Testis (tissue), 2 donors: ENCODE measurements at regions not wholly inside any gene's neighbourhood (a gene's known extent, or its start where the extent isn't known, plus 50 kb on each side); places are given as distances from the start of the nearest gene placed in this dataset.

ENCODE experiments used
- DNase-seq: peaks from one replicate; pipeline ENCODE4 v3.0.0-alpha.2; 2019
- H3K27ac ChIP-seq, 2 donors: fragments of 200-600 bp; sonication (generic); one replicate each; pipeline ENCODE4 v1.5.1; 2019
- H3K27me3 ChIP-seq: fragments of 200-600 bp; sonication (generic); one replicate; pipeline ENCODE4 v1.5.1; 2019
- H3K36me3 ChIP-seq: fragments of 200-600 bp; sonication (generic); one replicate; pipeline ENCODE4 v1.5.1; 2017; ENCODE audit warnings: low read depth; ENCODE audit errors: missing control alignments
- H3K4me1 ChIP-seq: fragments of 200-600 bp; sonication (generic); one replicate; pipeline ENCODE4 v1.5.1; 2019
- H3K4me3 ChIP-seq, 2 donors: fragments of 200-600 bp; sonication (generic); one replicate each; pipeline ENCODE4 v1.5.1; 2017 to 2019
- H3K9me3 ChIP-seq: fragments of 200-600 bp; sonication (generic); one replicate; pipeline ENCODE4 v1.5.1; 2017
- CTCF ChIP-seq, 3 experiments: fragments of 450-650 bp in 2 of 3; fragments of 200-600 bp in 1 of 3; sonication (generic) in 1 of 3; IDR thresholded peaks; one replicate each; pipeline ENCODE4 v1.5.1; 2016 to 2019; ENCODE audit warnings: antibody characterized with exemption in 3 of 3, mild to moderate bottlenecking in 2 of 3, moderate library complexity in 1 of 3
- POLR2A ChIP-seq: fragments of 450-650 bp; IDR thresholded peaks from one replicate; pipeline ENCODE4 v1.6.1; 2017; ENCODE audit warnings: antibody characterized with exemption, mild to moderate bottlenecking, moderate library complexity
- WGBS, 2 donors: methylation state at CpG; one replicate each; pipeline ENCODE4 v1.1.5; 2018; 5-methylcytosine and 5-hydroxymethylcytosine counted together
- intact Hi-C: fragments of 100-400 bp; cut with DNase I; formaldehyde crosslinking; loops from one replicate; pipeline ENCODE4 v1.15.1; 2023; ENCODE audit warnings: low total_unique reads

GRCh38 chr11:16543642-16544041, 187.3 kb upstream of the SOX6 start:
- no peak for DNase-seq
- no peaks in the 10 kb centered on the region for H3K36me3 ChIP-seq
- intact Hi-C loops: no loop called here
- no peak for TF ChIP-seq POLR2A
- no peak for TF ChIP-seq CTCF (IDR thresholded peaks at IDR 0.05)
- no peaks in the 10 kb centered on the region for H3K4me1 ChIP-seq
- no peak overlapping the region for H3K27ac ChIP-seq
- no peaks in the 10 kb centered on the region for H3K9me3 ChIP-seq
- H3K27me3 ChIP-seq: no peaks in the 10 kb centered on the region
- WGBS, 2 donors: 91 to 96% methylated on average over 1 of the region's 1 CpG
- H3K4me3 ChIP-seq: no peak overlapping the region

GRCh38 chr11:16542353-16542752, 186.0 kb upstream of the SOX6 start:
- WGBS, 2 donors: 89 to 100% methylated on average over 1 of the region's 1 CpG
- no peak overlapping the region for H3K4me3 ChIP-seq
- intact Hi-C loops: no loop called here

GRCh38 chr11:16536513-16536912, 180.2 kb upstream of the SOX6 start:
- no peak for TF ChIP-seq POLR2A
- TF ChIP-seq CTCF (IDR thresholded peaks at IDR 0.05): no peak
- WGBS, 2 donors: 90 to 95% methylated on average over 8 to 9 of the region's 9 CpGs

More at GRCh38 chr11:16542353-16542752, 186.0 kb upstream of the SOX6 start:
- Histone ChIP-seq H3K36me3 (no peaks in the 10 kb centered on the region), H3K27me3 (no peaks in the 10 kb centered on the region), H3K27ac (no peak overlapping the region), H3K9me3 (no peaks in the 10 kb centered on the region), H3K4me1 (no peaks in the 10 kb centered on the region)
- DNase-seq: no peak
- no peak for TF ChIP-seq CTCF (IDR thresholded peaks at IDR 0.05)
- TF ChIP-seq POLR2A: no peak

GRCh38 chr11:16528639-16529038, 172.3 kb upstream of the SOX6 start:
- WGBS, 2 donors: 43 to 51% methylated on average over 1 of the region's 1 CpG
- Histone ChIP-seq H3K9me3 (no peaks in the 10 kb centered on the region), H3K4me1 (peaks cover 4% of the 10 kb centered on the region), H3K36me3 (no peaks in the 10 kb centered on the region), H3K27me3 (no peaks in the 10 kb centered on the region), H3K27ac (no peak overlapping the region), H3K4me3 (no peak overlapping the region)
- TF ChIP-seq CTCF (IDR thresholded peaks at IDR 0.05) (no peak), POLR2A (no peak)
- DNase-seq: no peak
- intact Hi-C loops: no loop called here

More at GRCh38 chr11:16536513-16536912, 180.2 kb upstream of the SOX6 start:
- no peak overlapping the region for H3K4me3 ChIP-seq
- DNase-seq: no peak
- no peaks in the 10 kb centered on the region for H3K27me3 ChIP-seq
- H3K9me3 ChIP-seq: no peaks in the 10 kb centered on the region
- intact Hi-C loops: no loop called here
- H3K4me1 ChIP-seq: no peaks in the 10 kb centered on the region
- no peaks in the 10 kb centered on the region for H3K36me3 ChIP-seq
- no peak overlapping the region for H3K27ac ChIP-seq

- Histone ChIP-seq H3K36me3 (no peaks in the 10 kb centered on the region), H3K27ac (no peak overlapping the region), H3K4me1 (peaks cover 4% of the 10 kb centered on the region), H3K4me3 (no peak overlapping the region), H3K27me3 (no peaks in the 10 kb centered on the region), H3K9me3 (no peaks in the 10 kb centered on the region)
- no peak for DNase-seq
- 59 to 76% methylated on average over 7 of the region's 7 CpGs for WGBS, 2 donors
- TF ChIP-seq POLR2A: no peak
- no peak for TF ChIP-seq CTCF (IDR thresholded peaks at IDR 0.05)
- intact Hi-C loops: no loop called here
Measured at GRCh38 chr11:16527525-16528246, 171.3 kb upstream of the SOX6 start.
